NCI-H1417 treated with DMSO at 0.1 percent for 48 hours (cell line): ENCODE measurements at regions not wholly inside any gene's neighbourhood (a gene's known extent, or its start where the extent isn't known, plus 50 kb on each side); places are given as distances from the start of the nearest gene placed in this dataset.

Source experiments
- DNase-seq: peaks from one replicate; lab custom pipeline; 2025; lab: John Stamatoyannopoulos, UW

- DNase-seq: no peak
These were observed 269.4 kb downstream of the TDRD15 start for GRCh38 chr2:21393173-21393572.

DNA sequence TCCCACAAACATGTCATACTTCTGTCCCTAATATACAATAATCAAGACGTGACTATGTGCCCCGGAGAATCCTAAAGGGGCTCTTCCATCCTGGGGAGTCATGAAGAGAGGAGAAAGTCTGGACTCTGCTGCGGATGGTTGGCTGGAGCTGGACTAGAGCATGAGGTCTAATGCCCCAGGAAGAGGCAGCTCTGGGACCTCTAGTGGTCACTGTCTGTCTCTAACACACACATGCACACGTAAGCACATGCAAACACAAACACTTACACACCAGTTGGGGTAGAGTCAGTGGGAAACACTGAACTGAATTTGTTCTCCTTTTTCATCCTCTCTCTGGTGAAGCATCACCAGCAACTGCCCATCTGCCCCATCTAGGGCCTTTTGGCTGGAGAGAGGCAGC is 271.6 kb downstream of the TDRD15 start:
- no peak for DNase-seq

DNA sequence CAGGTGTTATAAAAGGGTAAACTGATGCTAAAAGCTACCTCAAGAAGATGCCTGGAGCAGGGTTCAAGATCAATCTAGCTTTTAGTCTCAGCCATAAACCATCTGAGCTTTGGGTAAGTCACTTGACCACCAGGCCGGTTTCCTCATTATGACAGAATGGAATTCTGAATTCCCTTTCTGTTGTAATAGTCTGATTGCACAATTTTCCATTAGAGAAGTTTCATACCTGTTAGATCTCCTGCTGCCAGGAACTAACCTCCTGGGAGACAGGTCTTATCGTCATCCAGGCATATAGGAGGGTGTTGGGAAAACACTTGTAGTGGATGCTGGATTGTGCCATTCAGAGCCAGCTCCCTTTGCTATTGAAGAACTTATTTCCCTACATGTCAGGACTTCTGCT is 272.5 kb downstream of the TDRD15 start:
- no peak for DNase-seq

GRCh38 chr2:21401022-21401698 is 277.4 kb downstream of the TDRD15 start:
- DNase-seq: no peak

- DNase-seq: no peak
These were observed 280.4 kb downstream of the TDRD15 start for GRCh38 chr2:21404137-21404536.

DNA sequence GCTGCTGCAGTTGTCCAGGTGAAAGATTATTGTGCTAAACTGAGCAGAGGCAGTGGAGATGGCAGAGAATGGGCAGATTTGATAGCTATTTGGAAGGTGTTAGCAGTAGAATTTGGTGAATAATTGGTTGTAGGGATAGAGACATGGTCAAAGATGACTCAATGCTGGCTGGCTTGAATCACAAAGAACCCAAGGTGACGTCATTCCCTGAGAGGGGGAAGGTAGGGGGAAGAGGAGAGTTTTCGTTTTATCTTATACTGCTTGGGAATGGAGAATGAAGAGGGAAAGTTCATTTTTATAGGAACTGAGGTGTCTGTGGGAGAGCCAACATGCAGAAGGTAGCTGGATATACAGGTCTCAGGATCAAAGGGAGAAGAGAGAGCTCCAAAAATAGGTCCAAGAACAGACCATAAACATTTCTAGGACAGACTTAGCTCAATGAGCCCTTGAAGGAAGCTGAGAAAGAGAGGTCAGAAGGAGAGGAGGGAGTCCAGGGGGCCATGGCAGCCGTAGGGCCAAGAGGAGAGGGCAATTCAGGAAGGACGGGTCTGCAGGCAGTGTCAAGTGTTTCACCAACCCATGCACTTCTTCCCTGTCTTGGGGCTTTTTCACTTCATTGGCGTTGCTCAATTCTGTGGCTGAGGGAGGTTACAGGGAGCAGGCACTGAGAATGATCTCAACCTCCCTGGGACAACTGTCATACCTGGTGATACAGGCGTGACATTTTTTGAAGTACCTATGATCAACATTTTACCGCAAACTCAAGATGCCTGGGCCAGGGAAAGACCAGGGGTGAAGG is 281.3 kb downstream of the TDRD15 start:
- DNase-seq: no peak

DNA sequence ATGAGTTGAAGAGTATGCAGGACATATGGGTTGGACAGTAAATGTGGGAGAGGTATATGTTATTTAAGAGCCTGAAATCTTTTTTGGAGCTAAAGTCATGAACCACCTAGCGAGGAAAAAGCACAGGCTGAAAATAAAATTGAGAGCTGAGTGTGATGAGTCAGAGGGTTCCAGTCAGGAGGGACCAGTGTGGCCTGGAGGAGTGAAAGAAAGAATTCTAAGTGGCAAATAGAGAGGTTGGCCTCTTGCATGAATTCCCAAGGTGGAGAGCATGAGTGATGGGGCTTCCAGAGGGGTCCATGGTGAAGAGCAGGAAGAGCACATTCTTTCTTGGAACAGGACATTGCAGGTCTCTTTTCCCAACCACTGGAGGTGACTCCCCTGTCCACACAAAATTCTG is 282.6 kb downstream of the TDRD15 start:
- DNase-seq: no peak

DNA sequence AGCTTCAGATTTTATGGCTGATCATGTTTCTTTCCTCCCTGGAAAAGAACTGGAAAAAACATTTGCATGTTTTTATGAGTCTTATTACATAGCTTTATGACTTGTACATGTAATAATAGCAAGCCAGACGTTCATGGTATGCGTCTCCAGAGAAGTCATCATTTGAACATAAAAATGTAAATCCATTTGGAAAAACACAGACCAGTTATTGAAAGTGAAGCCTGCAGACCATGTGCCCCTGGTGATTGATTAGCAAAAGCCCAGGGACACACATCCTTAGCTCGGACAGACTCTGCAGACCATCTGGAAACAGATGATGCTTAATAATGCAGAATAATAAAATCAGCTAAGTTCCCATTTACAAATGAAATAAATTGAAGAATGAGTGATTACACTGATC is 283.1 kb downstream of the TDRD15 start:
- no peak for DNase-seq

- DNase-seq: no peak
These were observed 284.1 kb downstream of the TDRD15 start for GRCh38 chr2:21407851-21408250.

GRCh38 chr2:21411741-21412140 is 288.0 kb downstream of the TDRD15 start:
- no peak for DNase-seq

DNA sequence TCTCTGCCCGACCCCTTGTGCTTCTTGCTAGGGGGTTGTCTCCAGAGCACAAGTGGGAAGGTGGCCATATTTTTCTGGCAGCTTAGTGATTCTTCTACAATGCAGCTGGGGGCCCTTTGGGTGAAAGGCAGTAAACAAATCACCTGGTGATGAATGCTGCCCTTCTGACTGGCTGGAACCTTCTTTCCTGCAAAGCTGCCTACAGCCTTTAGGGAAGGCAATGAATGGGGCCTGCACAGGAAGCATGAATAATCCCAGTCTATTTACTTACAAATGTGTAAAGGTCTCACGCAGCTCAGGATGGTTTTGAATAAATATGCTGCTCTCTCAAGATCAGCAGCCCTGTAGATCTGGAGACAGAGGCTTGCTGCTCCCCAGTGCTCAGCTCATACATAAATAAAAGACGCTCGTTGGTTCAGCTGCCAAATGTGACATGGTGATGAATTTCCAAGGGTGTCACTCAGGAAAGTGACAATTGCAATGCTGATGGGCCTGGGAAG is 289.2 kb downstream of the TDRD15 start:
- no peak for DNase-seq

GRCh38 chr2:21415234-21415633 is 291.5 kb downstream of the TDRD15 start:
- DNase-seq: no peak

GRCh38 chr2:21416226-21416625 is 292.5 kb downstream of the TDRD15 start:
- DNase-seq: no peak

GRCh38 chr2:21418456-21418855 is 294.7 kb downstream of the TDRD15 start:
- DNase-seq: no peak

- no peak for DNase-seq
These were observed 297.0 kb downstream of the TDRD15 start for GRCh38 chr2:21420553-21421335.

DNA sequence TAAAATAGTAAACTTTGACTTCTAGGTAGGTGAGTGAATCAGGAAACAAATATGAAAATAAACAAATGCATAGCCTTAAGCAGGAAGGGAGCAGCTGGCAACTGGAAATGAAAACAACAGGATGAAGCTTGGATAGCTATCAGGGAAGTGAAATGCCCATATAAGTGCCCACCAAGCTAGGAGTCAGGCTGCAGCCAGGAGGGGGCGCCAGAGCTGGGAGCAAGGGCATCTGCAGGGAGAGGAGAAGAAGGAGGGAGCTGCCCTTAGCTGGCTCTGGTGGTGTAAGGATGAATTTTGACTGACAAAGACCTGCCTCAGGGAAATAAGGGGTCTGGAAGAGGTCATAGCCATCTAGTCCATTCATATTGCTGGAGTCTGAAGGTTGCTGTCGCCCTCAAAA is 298.3 kb downstream of the TDRD15 start:
- no peak for DNase-seq

DNA sequence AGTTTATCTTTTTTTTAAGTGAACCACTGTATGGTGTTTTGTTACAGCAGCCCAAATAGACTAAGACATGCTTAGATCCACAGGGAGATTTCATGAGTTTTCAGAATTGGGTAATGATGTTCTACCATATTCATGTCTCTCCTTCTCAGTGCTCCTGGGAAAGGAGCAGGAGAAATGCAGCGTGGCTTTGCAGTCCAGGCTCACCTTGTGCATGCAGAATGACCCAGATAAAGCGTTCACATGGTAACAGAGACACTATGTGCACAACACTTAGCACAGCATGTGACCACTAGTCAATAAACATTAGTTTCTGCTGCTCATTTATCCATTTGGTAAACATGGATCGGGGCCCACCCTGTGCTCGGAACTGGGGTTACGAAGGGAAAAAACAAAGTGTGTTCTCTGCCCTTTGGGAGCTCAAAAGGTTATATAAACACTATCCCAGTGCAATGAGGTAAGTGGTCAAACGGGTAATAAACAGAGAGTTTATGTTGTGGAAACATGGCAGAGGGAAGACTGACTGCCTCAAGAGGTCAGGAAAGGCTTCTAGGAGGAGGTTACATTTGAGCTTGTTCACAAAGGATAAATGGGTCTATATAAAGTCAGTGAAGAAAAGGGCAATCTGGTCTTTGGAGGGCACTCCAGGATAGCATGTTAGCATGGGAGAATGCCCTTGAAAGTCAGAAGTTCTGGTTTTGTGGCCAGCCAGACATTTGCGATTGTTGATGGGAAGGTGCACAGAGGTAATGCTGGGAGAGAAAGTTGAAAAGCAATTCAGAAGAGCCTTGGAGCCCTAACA is 299.2 kb downstream of the TDRD15 start:
- no peak for DNase-seq

DNA sequence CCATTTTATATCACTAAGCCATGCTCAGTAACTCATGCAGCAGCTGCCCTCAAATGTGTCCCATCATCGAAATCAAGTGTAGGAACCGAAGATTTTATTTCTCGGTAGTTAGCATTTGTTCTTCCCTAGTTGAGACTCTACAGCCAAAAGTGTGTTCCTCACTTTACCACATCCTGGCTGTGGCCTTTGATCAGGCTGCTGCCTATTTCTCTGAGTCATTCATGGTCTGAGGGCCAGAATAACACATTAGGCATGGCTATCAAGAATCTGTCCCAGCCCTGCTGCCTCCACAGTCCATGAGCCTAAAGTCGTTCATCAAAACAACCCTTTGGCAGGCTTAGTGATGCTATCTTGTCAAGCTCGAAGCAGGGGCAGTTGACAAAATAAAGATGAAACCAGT is 300.1 kb downstream of the TDRD15 start:
- no peak for DNase-seq

- no peak for DNase-seq
These were observed 300.6 kb downstream of the TDRD15 start for GRCh38 chr2:21424375-21424774.

DNA sequence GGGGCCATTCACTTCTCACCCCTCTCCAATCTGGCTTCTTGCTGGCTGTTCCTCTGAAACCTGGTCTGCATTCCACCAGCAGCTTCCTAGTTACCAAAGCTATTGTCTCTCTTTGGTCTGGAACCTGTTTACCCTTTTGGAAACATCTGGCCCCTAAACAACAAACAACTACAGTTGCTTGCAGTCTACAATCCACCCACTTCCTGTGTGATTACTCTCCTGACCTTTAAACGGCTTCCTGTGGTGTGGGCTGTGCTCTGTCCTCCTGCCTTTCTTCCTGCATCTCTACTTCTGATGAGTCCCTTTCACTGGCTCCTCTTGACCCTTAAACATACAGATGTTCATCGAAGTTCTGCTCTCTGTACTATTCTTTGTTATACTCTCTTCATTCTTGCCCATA is 303.8 kb downstream of the TDRD15 start:
- no peak for DNase-seq

- no peak for DNase-seq
These were observed 305.0 kb downstream of the TDRD15 start for GRCh38 chr2:21428754-21429153.

- DNase-seq: no peak
These were observed 306.0 kb downstream of the TDRD15 start for GRCh38 chr2:21429747-21430146.
